GM12874 (cell line): ENCODE measurements at regions not wholly inside any gene's neighbourhood (a gene's known extent, or its start where the extent isn't known, plus 50 kb on each side); places are given as distances from the start of the nearest gene placed in this dataset.

Source experiments
- TF ChIP-seq, protein P1 (sequence below): IDR thresholded peaks from 2 replicates; pipeline ENCODE4 v1.5.1; 2011; ENCODE audit warnings: low read depth, mild to moderate bottlenecking, control low read depth, low read length, moderate library complexity; ENCODE audit not compliant: insufficient read depth

GRCh38 chr5:68114378-68115040, 101.0 kb upstream of the PIK3R1 start:
- TF ChIP-seq, protein P1, sequence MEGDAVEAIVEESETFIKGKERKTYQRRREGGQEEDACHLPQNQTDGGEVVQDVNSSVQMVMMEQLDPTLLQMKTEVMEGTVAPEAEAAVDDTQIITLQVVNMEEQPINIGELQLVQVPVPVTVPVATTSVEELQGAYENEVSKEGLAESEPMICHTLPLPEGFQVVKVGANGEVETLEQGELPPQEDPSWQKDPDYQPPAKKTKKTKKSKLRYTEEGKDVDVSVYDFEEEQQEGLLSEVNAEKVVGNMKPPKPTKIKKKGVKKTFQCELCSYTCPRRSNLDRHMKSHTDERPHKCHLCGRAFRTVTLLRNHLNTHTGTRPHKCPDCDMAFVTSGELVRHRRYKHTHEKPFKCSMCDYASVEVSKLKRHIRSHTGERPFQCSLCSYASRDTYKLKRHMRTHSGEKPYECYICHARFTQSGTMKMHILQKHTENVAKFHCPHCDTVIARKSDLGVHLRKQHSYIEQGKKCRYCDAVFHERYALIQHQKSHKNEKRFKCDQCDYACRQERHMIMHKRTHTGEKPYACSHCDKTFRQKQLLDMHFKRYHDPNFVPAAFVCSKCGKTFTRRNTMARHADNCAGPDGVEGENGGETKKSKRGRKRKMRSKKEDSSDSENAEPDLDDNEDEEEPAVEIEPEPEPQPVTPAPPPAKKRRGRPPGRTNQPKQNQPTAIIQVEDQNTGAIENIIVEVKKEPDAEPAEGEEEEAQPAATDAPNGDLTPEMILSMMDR, result no peak

DNA sequence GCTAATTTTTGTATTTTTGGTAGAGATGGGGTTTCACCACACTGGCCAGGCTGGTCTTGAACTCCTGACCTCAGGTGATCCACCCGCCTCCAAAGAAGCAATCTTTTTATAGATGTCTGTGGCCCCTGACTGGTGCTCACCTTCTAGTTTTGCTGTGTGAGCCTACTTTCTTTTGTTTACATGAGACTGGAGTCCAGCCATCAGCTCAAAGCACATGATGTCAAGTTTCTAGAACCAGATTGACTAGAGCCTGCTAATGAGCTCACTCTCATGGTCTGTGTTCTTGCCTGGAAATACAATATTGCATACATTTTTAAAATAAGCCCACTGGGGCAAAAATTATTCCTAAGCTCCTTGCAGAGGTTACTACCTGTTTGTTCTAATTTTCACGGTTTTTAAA, 102.9 kb upstream of the PIK3R1 start:
- TF ChIP-seq, protein P1, result no peak

- TF ChIP-seq, protein P1, result no peak
Observed at GRCh38 chr5:68110894-68111293, 104.7 kb upstream of the PIK3R1 start.

GRCh38 chr5:68110264-68110663, 105.3 kb upstream of the PIK3R1 start:
- TF ChIP-seq, protein P1, result no peak

- TF ChIP-seq, protein P1, result no peak
Observed at GRCh38 chr5:68099327-68099726, 116.2 kb upstream of the PIK3R1 start.

- TF ChIP-seq, protein P1, result no peak
Observed at GRCh38 chr5:68093455-68094159, 121.9 kb upstream of the PIK3R1 start.

DNA sequence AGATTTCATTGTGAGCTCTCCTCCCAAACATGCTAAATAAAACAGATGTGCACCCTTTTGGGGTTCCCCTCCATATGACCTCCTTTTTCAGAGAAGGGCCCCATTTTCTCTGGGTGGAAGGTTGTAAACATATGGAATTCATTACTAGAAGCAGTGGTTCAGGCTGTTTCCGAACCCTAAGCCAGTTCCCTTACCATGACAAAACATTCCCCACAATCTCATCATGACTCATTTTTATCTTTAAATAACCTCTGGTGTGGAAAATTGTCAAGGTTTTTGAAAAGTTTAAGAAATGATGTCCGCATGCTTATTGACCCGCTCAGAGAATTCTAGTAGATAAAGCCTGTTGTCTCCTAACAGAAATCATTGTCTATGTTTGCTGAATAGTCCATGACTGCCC, 127.3 kb upstream of the PIK3R1 start:
- TF ChIP-seq, protein P1, result no peak
